H4 (cell line): ENCODE measurements at regions not wholly inside any gene's neighbourhood (a gene's known extent, or its start where the extent isn't known, plus 50 kb on each side); places are given as distances from the start of the nearest gene placed in this dataset.
"Not testable (repeated sequence)": the region's sequence is repeated elsewhere in the genome, so short reads cannot be mapped to it uniquely, and the experiment has no call there.

ENCODE experiments used
- DNase-seq: peaks from one replicate; pipeline ENCODE4 v3.0.0-alpha.2; 2015; ENCODE audit warnings: low spot score

DNA sequence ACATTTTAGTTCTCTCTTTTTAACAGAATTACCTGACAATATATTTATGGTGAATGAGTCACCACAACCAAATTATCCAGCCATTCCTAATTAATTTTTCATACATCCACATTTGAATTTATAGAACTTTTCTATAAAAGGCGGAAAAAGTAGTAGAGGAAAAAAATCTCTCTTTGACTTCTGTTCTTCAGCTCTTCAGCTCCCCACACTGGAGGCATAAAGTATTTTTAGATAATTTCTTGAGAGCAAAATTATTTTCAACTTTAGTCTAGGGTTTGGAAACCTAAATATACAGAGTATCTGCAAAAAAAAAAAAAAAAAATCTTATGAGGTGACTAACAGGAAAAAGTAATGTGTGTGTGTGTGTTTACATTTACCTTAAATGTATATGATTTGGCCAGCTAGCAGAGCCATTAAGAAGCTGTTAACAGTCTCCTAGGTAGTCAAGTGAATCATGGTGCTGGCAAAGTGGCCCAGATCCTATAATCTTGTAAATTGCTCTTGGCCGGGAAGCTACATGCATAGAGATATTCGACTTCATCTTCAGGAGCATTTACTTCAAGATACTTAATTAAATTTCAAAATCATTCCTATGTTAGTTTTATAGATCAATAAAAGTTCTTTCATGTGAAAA is 383.1 kb upstream of the STEAP1 start:
- DNase-seq, result no peak

DNA sequence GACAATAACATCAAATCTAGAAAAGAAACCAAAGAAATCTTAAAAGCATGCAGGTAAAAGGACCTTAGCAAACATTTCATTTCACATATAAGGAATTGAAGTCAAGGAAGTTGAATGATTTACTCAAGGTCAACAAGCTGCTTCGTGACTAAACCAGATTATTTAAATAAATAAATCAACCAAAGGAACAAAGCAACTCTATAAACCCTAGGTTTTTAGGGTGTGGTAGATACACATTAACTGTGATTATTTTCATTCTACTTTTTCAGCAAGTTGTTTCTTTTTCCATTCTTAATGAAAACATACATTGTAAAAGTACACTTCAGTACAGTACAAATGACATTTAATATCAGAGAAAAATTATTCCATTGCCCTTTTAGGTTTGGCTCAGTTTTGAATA is 382.0 kb upstream of the STEAP1 start:
- no peak for DNase-seq

DNA sequence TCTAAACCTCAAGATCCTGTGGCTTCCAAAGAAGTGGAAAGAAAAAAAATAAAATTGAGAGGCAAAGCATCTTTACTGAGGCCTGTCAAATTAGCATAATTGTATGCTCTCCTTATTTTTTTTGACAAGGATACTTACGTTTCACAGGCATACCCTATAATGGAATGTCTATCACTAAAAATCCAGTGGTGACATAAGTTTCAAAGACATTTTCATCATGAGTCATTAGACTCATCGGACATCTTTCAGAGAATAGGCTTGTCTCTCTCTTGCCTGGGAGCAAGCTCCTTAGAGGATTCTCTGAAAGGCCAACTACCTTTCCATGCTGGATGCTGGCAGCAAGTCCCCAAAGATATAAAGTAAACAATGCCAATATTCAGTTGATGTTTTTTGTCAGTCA is 380.7 kb upstream of the STEAP1 start:
- no peak for DNase-seq

DNA sequence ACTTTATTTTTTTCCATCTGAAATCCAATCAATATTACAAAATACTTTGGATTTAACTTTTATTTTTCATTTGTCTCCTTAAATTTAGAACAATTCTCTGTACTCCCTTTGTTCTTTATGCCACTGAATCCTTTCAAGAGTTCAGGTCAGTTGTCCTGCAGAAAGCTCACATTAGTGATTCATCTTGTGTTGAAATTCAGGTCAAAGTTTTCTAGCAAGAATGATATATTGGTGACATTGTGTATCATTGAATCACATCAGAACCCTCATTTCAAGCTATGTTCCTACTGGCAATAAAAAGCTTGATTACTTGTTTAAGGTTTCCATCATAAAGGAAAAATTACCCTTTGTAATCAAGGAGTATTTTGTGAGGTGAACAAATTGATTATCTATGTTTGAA is 378.8 kb upstream of the STEAP1 start:
- DNase-seq, result no peak

DNA sequence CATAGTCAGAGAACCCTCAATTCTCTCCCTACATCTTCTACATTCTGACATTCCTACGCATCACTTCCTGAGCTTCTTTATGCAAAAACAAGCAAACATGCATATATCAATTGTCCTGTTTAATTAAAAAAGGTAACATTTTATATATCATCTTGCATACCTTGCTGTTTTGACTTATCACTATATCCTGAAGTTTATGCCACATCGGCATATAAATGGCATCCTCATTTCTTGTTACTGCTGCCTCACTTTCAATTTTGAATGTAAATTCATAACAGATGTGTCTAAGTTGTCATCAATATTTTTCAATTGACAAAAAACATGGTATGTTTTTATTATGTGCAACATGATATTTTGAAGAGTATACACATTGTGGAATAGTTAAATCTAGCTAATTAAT is 377.3 kb upstream of the STEAP1 start:
- no peak for DNase-seq

DNA sequence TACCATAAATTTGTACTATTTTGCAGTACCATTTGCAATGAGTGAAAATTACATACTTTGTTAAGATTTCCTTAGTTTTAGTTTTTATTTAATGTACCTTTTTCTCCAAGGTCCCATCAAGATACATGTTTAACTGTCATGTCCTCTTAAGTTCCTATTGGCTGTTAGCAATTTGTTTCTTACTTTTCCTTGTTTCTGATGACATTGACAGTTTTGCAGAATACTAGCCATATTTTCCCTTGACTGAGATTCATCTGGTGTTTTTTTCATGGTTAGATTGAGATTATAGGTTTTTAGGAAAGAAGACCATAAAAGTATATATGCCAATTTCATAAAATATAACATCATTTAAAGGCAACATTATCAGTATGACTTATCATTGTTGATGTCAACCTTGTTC is 376.8 kb upstream of the STEAP1 start:
- DNase-seq, result no peak

DNA sequence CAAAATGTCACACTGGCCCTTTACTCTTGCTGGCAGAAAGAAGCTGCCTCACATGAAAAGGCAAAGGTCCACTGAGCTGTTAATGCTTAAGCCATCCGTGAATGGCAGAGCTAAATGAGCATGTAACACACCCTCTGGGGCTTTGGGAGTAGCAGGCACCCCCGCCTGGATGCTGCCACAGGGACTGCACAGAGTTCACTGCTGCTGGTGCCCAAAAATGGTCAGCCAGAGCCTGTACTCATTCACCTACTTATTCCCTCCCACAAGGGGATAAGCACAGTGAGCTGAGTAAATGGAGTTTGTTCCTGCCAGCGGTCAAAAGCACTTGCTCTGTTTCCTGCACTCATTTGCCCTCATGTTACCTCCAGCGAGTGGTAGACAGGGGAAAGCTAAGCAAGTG is 374.0 kb upstream of the STEAP1 start:
- no peak for DNase-seq

DNA sequence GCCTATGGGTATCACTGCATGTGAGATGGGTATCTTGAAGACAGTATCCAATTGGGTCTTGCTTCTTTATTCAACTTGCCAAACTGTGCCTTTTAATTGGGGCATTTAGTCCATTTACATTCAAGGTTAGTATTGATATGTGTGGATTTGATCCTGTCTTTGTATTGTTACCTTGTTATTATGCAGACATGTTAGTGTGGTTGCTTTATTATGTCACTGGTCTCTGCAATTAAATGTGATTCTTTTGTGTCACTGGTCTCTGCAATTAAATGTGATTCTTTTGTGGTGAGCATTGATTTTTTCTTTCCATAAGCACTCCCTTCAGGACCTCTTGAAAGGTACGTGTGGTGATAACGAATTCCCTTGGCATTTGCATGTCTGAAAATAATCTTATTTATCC is 357.8 kb upstream of the STEAP1 start:
- no peak for DNase-seq

DNA sequence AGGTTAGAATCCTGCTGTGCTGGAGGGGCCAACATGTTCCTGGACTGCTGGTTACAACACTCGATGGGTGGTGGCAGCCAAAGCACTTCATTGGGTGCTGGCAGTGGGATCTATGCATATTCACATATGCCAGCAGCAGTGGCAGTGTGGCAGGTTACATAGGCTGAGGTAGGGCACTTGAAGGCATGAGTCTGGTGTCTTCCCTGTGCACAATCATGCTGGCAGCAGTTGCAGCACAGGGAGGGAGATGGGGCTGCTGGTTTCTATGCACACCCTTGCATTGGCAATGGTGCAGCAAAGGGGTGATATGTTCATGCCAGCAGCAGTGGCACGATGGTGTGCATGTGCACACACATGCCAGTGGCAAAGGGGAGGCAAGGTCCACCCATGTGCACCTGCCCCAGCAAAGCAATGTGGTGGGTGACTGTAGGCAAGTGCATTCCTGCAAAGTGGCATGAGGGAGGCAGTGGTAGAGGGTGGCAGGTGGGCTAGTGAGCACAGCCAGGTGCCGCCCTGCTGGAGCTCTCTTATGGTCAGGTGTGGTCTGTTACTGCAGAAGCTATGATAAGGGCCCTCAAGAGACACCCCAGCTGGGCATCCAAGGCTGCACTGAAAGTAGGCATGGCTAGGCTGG is 356.2 kb upstream of the STEAP1 start:
- no peak for DNase-seq

DNA sequence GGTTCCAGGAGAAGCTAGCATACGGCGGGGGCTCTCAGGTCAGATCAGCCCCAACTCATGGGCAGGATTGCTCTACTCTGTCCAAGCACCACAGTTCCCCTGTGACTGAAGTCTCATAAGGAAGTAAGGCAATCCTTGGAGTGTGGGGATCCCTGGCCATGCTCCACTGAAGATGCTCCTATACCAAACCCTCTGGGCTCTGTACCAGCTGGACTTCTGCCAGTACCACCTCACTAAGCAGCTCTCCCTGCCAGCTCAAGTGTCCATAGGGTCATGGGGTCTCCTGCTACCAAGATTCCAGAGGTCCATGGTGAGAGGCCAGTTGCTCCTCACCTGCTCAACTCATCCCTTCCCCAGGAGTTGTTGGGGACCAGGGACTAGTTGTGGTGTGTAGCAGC is 355.7 kb upstream of the STEAP1 start:
- no peak for DNase-seq

DNA sequence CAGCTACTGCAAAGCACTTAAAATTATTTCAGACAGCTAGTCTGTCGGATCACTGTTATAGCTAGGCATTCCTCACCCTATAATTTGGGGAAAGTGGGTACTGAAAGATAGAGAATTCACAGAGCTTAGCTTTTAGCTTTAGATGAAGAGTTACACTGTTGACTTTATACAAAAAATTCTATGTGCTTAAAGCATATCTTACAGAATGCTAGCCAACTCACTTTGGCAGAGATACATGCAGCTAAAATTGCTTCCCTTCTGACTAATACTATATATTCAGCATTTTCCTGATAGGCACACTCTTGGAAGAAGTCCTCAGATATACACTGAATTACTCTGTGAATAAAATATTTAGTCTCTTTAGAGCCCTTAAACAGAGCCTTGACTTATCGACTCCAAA is 353.5 kb upstream of the STEAP1 start:
- DNase-seq, result no peak

DNA sequence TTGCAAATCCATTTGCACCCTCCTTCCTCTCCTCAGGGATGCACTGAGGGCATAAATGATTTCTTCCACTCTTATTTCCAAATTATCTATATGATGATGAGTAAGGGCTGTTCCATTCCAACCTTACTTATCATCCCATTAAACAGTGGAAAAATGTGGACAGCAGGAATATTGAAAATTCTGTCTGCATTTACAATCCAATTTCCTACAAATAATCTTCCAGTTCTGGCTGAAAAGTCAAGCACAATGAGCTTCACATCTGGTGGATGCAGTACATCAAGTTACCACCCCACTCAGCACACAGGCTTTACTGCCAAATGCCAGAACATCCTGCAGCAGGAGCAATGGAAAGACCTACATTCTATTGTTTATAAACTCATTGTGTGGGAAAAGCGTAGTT is 345.0 kb upstream of the STEAP1 start:
- DNase-seq, result no peak

DNA sequence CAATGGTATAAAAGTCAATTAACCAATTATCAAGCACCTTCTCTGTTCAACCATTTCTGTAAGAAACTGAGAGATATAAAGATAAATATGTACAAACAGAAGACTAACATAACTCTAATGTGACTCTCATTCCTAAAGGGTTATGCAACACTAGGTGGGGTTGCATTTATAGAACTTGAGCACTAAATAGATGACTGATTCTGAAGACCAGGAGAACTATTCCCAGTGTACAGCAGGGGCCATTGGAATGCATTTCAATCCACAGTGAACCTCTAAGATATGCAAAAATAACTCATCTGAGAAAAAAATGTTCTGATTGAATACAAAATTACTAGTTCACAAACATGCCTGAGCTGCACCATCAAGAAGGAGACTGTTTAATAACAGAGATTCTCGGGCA is 341.2 kb upstream of the STEAP1 start:
- no peak for DNase-seq

DNA sequence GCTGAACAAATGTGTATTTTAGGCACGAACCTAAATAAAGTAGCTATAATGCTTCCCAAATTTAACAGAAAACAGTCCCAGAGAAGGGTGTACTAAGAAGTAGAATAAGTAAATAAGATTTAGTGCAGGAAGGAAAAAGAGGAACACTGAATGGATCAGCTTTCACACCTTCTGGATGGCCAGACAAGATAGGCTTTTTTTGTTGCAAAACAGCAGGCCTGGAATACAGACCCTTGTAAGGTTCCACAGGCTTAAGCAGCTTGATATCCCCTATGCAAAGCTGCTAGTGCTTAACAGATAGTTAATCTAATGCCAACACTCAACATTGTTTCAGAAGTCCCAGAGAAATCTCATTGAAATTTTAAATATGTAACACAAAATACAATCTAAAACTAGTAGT is 328.1 kb upstream of the STEAP1 start:
- no peak for DNase-seq

DNA sequence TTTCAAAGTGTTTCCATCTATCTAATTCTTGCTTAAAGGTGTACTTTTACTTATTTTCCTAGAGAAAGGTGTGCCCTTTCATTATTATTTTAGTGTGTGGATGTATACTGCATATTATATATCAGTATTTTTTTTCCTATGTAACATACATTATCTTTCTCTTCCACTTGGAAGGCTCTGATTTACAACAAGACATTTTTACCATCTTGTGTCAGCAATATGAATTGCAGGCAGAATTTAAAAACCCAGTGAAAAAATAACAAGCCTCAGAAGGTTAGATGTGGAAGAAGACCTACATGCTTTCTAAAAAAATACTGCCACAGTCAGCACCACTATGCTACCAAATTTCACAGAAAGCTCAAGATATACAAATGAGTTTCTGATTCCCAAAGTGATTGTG is 327.7 kb upstream of the STEAP1 start:
- no peak for DNase-seq

DNA sequence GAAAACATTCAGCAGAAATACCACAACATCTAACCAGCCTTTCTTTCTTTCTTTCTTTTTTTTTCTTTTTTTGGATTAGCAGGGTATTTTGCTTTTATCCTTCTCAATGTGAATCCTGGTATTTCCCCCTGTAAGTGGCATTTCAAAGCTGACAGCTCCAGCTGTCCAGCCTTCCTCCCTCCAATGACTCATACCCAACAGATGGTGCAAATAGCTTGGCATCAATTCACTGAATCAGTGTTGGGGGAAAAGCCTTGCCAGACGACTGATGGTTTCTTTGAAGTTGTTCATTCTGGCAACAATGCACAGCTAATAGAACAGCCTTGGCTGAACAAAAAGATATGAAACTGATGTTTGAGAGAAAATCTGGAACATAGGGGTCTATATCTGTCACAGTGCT is 316.8 kb upstream of the STEAP1 start:
- peak; percentile 56 for DNase-seq

DNA sequence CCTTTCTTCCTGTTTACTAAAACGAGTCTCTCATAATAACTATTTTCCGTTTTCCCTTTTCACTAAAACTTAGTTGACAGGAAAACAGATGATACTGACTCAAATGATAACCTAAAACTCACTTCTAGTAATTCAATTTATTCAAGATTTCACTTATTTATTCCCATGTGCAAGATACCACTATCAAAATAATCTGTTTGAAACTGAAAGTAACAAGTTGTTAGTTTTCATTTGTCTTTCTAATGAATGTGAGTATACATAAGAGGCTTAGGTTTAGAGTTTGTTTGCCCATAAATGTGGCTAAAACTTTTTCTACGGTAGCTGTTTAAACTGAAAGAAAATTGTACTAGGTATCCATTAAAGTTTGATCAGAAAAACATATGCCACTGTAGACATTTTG is 314.9 kb upstream of the STEAP1 start:
- no peak for DNase-seq

DNA sequence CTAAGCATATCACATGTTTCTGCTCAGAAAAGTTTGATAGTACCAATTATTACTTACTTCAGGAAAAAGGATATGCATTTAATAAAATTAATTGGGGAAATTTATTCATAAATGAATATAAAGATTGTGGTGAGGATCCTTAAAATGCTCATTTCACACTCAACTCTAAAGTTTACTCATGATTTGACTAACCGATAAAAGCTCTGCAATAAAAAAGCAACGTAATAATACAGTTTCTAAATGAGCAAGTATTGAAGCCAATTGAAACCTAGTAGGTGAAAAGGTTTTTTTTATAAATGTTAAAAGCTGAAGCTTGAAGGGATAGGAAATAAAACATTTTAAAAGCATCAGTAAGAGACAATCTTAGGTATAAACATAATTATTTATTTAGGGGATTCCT is 308.3 kb upstream of the STEAP1 start:
- no peak for DNase-seq

DNA sequence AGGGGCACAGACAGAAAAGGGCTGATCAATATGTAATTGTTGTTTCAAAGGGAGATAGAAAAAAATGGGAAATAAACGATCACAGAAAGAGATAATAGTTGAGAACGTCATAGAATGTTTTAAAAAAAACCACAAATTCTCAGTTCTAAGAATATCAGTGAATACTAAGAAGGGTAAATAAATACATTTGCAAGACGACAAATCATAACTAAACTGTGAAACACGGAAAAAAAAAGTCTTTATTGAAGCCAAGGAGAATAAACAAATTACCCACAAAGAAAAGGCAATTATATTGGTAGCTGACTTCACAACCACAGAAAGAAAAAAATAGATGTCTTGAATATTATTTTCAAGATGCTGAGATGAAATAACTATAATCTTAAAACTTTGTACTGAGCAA is 305.2 kb upstream of the STEAP1 start:
- no peak for DNase-seq

DNA sequence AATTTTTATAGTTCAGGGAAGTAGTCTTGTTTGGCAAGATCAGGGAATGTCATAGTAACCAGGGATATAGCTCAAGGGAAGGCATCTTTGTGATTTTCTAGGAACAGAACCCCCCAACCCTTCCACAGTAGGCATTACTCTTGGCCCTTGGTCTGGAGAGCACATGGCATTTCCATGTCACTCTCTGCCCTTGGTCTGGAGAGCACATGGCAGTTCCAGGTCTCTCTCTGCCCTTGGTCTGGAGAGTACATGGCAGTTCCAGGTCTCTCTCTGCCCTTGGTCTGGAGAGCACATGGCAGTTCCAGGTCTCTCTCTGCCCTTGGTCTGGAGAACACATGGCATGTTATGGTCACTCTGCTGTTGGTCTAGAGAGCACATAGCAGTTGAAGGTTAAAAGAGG is 297.2 kb upstream of the STEAP1 start:
- DNase-seq, result not testable (repeated sequence)

DNA sequence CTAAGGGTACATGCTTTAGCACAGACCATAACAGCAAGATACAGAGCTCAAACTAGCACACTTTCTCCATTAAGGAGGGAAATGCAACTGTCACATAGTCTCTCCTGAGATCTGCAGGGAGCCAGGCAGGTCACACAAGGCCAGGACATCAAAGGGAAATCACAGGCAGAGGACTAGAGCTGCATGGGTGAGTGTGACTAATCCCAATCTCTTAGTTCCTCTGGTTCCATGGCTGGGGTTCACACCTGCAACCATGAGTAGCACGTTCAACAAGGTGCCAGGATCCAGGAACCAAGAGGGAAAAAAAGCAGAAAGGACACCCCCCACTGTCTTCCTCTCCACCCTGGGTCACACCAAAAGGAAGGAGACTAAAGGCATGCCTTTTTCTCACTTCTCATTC is 296.5 kb upstream of the STEAP1 start:
- DNase-seq, result no peak

DNA sequence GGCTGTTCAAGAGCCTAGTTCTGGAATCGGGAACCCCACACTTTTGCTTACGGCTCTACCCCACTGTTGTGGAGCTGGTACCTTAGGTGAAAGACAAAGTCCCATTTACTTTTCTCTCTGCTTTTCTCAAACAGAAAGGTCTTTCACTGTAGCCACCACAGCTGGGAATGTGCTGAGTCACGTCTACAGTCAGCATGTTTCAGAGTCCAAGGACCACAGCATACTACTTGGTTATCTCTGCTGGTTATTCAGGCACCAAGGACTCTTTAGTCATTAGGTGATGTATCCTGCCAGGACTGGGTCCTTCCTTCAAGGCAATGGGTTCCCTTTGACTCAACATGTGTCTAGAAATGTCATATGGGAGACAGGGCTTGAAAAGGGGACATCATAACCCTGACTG is 266.8 kb upstream of the STEAP1 start:
- DNase-seq, result peak; percentile 42

DNA sequence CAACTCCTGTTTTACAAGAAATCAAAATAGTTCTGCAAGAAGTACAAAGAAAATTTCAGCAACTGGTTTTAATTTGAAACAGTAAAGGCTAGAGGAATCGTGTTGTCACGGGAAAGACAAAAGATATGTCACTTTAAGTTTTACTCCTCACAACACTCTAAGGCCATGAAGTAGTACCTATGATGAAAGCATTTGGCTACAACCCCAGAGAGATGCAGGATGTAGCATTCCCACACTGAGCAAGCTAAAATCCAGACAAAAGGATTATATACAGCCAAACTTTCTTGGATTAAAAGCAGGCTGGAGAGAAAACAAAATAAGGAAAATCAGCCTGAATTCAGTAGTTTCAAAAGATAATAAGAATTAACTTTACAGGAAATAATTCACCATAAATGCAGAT is 245.5 kb upstream of the STEAP1 start:
- no peak for DNase-seq

DNA sequence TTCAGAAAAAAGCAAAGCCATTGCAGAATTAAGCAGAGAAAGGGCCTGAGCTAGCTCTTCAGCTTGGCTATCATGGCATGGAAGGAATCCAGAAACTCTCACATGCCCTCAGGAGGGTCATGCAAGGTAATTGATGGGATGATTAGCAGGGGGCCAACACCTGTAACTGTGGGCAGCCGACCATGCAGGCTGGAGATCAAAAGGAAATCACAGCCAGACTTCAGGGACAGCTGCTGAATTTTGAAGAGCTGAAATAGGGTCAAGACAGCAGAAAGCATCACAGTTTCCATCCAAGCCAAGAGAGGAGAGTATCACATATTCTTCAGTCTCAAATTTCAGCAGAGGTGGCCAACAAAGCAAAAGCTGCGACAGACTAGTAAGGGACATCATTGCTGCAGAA is 239.6 kb upstream of the STEAP1 start:
- no peak for DNase-seq
